AG04450 (cell line): ENCODE measurements at regions not wholly inside any gene's neighbourhood (a gene's known extent, or its start where the extent isn't known, plus 50 kb on each side); places are given as distances from the start of the nearest gene placed in this dataset.

Experiments
- CTCF ChIA-PET: fragments of 300-600, 350-600 bp; formaldehyde crosslinking; extraction: SDS; loops from one replicate; lab custom pipeline; 2022; ENCODE audit warnings: antibody characterized with exemption, inconsistent platforms; lab: Charles Lee
- POLR2A ChIA-PET: fragments of 350-600 bp; formaldehyde crosslinking; extraction: SDS; loops from one replicate; lab custom pipeline; 2021; ENCODE audit warnings: antibody characterized with exemption, inconsistent platforms; lab: Yijun Ruan, JAX
- DNase-seq: peaks from one replicate; pipeline ENCODE4 v3.0.0-alpha.2; 2011; ENCODE audit warnings: low read depth, low spot score
- H3K27ac ChIP-seq: one replicate; pipeline ENCODE4 v1.5.1; 2012; ENCODE audit warnings: low read depth, low read length, control low read depth
- H3K27me3 ChIP-seq: one replicate; pipeline ENCODE4 v1.6.0; 2012; ENCODE audit warnings: low read length; ENCODE audit not compliant: control insufficient read depth, insufficient read depth
- H3K4me3 ChIP-seq: 2 replicates; pipeline ENCODE4 v1.5.1; 2011; ENCODE audit warnings: mild to moderate bottlenecking, low read depth, low read length, control low read depth
- H3K9me3 ChIP-seq: 2 replicates; pipeline ENCODE4 v1.5.1; 2012; ENCODE audit warnings: low read length; ENCODE audit not compliant: control insufficient read depth, insufficient read depth
- TF ChIP-seq, protein P1 (sequence below): IDR thresholded peaks from 2 replicates; pipeline ENCODE4 v1.5.1; 2011; ENCODE audit warnings: low read depth, low read length, control low read depth, inconsistent platforms

DNA sequence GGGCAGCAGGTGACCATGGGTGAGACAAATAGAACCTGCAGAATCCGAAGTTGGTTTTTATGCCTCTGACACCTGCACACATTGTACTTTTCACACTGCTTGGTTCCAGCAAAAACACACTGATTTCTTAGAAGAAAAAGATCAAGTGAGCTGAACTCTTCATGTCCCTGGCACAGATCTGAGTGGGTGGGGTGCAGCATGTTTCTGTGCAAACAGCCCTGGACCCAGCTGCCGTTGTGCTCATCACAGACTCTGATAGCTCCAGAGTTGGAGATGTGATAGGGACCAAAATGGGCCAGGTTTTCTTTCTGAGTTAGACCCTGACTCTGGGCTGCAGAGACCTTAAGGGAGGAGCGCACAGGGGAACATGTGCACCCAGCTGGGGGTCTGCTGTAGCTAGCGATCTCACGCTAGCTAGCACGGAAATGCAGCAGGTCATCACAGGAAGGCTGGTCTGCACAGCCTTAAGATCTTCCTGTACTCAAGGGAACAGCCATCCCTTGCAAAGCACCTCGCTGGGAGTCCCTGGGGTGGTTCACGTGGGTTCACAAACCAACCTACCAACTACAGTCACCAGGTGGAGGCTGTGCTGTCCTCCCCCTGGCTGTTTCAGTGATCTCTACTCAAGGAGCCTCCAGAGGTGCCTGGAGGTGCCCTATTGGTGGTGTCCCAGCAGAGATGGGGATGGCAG lies 291.1 kb downstream of the PTPRU start:
- Histone ChIP-seq H3K4me3 (no peak overlapping the region), H3K27ac (no peak overlapping the region), H3K27me3 (peaks cover 18% of the 10 kb centered on the region), H3K9me3 (no peaks in the 10 kb centered on the region; the same call in 1 of the 2 replicates)
- DNase-seq = no peak
- ChIA-PET CTCF (no interaction called here), POLR2A (no interaction called here)
- TF ChIP-seq, protein P1, sequence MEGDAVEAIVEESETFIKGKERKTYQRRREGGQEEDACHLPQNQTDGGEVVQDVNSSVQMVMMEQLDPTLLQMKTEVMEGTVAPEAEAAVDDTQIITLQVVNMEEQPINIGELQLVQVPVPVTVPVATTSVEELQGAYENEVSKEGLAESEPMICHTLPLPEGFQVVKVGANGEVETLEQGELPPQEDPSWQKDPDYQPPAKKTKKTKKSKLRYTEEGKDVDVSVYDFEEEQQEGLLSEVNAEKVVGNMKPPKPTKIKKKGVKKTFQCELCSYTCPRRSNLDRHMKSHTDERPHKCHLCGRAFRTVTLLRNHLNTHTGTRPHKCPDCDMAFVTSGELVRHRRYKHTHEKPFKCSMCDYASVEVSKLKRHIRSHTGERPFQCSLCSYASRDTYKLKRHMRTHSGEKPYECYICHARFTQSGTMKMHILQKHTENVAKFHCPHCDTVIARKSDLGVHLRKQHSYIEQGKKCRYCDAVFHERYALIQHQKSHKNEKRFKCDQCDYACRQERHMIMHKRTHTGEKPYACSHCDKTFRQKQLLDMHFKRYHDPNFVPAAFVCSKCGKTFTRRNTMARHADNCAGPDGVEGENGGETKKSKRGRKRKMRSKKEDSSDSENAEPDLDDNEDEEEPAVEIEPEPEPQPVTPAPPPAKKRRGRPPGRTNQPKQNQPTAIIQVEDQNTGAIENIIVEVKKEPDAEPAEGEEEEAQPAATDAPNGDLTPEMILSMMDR = no peak

DNA sequence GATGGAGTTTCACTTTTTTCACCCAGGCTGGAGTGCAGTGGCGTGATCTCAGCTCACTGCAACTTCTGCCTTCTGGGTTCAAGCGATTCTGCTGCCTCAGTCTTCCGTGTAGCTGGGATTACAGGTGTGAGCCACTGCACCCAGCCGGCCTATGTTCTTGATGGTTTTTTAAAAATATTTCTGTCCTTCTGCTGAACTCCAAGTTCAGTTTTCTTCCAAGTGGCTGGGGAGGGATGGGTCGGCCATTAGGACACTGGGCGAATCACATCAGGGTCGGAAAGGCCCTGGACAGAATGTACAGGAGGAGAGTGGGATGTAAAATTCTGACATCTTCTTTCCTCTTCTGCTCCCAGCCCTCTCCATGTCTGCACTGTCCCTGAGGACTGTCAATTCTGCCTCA lies 289.6 kb downstream of the PTPRU start:
- ChIA-PET POLR2A (interaction anchor here (0.6 kb wide), 1 partner anchor 1150 kb away, joined by 3 read pairs; no protein-coding TSS in a partner anchor), CTCF (no interaction called here)
- H3K4me3 ChIP-seq = no peak overlapping the region
- H3K27ac ChIP-seq = no peak overlapping the region
- peaks cover 18% of the 10 kb centered on the region for H3K27me3 ChIP-seq
- H3K9me3 ChIP-seq = no peaks in the 10 kb centered on the region; the same call in 1 of the 2 replicates
- TF ChIP-seq, protein P1 = no peak
- DNase-seq = no peak

DNA sequence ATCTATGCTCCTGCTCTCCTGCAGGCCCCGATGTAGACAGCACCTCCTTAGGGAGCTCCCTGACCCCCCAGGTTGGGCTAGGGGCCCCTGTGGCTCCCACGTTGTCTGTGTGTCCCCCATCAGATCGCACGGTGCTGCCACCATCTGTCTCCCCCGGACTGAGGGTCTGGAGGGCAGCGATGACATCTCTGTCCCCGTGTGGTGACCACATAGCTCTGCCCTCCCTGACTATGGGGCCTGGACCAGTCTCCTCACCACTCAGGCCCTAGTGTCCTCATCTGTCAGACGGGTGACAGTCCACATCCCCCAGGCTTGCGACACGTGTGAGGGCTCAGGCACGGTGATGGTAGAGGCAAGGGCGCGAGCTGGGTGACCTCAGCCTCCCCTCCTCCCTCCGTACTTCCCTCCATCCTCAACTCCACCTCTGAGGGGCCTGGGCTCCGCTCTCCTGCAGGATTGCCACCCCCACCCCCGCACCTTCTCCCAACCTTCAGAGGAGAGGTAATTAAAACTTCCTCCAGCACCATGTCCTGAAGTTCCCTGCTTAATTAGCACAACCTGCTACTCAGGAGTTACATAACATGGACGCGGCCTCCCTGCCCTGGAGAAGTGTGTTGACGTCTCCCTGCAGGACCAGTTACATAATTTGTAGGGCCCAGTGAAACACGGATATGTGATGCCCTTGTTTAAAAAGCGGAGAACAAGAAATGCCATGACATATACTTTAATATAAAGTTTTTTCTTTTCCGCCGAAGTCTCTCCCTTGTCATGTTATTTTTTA lies 288.2 kb downstream of the PTPRU start:
- POLR2A ChIA-PET = no interaction called here
- CTCF ChIA-PET = no interaction called here
- H3K27me3 ChIP-seq = peaks cover 22% of the 10 kb centered on the region
- no peak for DNase-seq
- no peak overlapping the region for H3K4me3 ChIP-seq
- no peak overlapping the region for H3K27ac ChIP-seq
- TF ChIP-seq, protein P1 = no peak
- H3K9me3 ChIP-seq = no peaks in the 10 kb centered on the region; the same call in 1 of the 2 replicates

DNA sequence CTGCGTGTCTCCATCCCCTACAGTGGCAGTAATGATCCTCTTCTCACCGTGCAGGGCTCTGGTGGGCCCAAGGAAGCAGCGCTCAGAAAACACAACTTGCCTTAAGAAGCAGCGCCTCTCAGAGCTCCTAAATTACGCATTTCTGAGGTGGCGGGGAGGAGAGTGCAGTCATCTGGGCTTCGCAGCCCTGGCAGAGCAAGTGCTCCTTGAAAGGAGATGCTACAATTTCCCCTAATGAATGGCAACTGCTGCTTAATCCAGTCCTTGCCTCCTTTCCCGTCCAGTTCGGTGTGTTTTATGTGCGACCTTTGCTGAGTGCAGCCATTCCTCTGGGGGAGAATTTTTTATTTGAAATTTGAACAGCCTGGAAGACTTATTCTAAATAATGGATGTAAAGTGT lies 287.3 kb downstream of the PTPRU start:
- TF ChIP-seq, protein P1 = no peak
- H3K9me3 ChIP-seq = no peaks in the 10 kb centered on the region; the same call in 1 of the 2 replicates
- DNase-seq = no peak
- no peak overlapping the region for H3K27ac ChIP-seq
- no peak overlapping the region for H3K4me3 ChIP-seq
- ChIA-PET POLR2A (no interaction called here), CTCF (no interaction called here)
- peaks cover 30% of the 10 kb centered on the region for H3K27me3 ChIP-seq

DNA sequence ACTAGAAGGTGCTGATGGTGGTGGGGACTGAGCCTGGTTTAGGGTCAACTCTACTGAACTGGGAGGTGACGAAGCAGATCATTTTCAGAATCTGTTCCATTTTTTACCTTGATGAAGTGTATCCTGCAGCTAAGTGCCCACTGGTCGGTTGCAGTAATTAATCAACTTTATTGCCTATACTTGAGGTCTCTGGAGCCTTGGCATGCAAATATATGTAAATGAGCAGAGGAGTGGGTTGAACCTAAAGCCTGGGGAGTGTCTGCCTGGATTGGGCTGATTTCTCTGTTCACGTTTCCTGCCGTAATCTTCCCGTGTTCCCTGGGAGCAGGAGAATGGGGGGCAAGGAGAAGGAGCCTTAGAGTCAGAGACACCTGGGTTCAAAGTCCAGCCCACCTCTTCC lies 286.8 kb downstream of the PTPRU start:
- TF ChIP-seq, protein P1 = no peak
- no peak for DNase-seq
- Histone ChIP-seq H3K27ac (no peak overlapping the region), H3K4me3 (no peak overlapping the region), H3K27me3 (peaks cover 30% of the 10 kb centered on the region), H3K9me3 (no peaks in the 10 kb centered on the region; the same call in 1 of the 2 replicates)
- POLR2A ChIA-PET = no interaction called here
- CTCF ChIA-PET = no interaction called here
